Fibroblast of the aortic adventitia (primary cell): ENCODE measurements at regions not wholly inside any gene's neighbourhood (a gene's known extent, or its start where the extent isn't known, plus 50 kb on each side); places are given as distances from the start of the nearest gene placed in this dataset.
A peak's percentile ranks its signal among the peaks of the same experiment; 100 is the strongest.

Experiments
- DNase-seq: peaks from one replicate; pipeline ENCODE4 v3.0.0-alpha.2; 2010; ENCODE audit warnings: low read depth
- H3K4me3 ChIP-seq: 2 replicates; pipeline ENCODE4 v1.5.1; 2011; ENCODE audit warnings: low read depth, mild to moderate bottlenecking, control low read depth, low read length, moderate library complexity
- TF ChIP-seq, protein P1 (sequence below): IDR thresholded peaks from 2 replicates; pipeline ENCODE4 v1.5.1; 2011; ENCODE audit warnings: mild to moderate bottlenecking, low read length, control low read depth, inconsistent platforms; ENCODE audit not compliant: insufficient read depth

DNA sequence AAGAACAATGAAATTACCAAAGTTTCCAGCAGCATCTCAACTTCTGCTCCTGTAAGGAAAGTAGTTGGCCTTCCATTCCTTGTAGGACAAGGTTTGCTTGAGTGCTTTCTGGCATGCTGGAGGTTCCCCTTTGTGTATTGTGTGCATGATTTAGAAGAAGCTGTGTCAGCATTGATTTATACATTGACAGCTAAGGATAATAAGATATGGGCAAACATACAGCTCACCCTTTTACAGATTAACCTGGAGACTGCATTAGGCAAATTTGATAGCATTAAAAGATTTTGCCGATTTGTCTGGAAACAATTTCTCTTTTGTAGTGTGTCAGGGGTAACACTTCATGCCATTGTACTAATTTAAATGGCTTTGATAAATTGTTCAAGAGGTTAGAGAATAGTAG is 221.8 kb upstream of the PACRGL start:
- H3K4me3 ChIP-seq: no peak overlapping the region
- TF ChIP-seq, protein P1, sequence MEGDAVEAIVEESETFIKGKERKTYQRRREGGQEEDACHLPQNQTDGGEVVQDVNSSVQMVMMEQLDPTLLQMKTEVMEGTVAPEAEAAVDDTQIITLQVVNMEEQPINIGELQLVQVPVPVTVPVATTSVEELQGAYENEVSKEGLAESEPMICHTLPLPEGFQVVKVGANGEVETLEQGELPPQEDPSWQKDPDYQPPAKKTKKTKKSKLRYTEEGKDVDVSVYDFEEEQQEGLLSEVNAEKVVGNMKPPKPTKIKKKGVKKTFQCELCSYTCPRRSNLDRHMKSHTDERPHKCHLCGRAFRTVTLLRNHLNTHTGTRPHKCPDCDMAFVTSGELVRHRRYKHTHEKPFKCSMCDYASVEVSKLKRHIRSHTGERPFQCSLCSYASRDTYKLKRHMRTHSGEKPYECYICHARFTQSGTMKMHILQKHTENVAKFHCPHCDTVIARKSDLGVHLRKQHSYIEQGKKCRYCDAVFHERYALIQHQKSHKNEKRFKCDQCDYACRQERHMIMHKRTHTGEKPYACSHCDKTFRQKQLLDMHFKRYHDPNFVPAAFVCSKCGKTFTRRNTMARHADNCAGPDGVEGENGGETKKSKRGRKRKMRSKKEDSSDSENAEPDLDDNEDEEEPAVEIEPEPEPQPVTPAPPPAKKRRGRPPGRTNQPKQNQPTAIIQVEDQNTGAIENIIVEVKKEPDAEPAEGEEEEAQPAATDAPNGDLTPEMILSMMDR: no peak
- DNase-seq: no peak

DNA sequence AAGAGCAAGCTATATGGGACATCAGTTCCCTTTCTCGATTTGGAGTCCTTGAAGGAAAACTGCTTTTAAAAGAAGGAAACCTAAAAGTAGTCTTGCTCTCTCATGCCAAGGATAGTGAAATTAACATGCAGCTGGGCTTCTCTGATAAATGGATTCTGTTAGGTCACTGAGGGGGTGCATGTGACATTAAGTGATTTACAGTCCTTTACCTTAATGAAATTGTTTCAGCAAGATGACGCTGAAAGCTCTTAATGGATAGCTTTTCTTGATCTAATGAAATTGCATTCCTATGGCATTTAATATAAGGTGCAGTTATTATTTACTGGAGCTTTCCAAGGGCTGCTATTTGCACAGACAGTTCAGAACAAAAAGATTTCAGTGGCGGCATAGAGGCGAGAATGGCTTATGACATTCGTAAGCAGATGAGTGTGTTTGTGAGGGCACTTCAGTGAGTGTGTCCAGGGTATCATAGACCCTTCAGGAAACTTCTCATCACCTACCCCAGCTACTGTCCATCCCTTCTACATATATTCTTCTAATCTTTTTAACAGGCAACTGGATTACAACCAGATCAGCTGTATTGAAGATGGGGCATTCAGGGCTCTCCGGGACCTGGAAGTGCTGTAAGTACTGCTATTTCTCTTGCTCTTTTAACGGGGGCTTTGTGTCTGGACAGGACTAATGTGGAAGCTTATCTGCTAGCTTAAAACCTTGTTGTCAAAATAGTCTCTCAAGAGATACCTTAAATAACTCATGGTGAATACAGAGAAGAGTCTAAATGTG is 219.9 kb upstream of the PACRGL start:
- DNase-seq: no peak
- no peak overlapping the region for H3K4me3 ChIP-seq
- TF ChIP-seq, protein P1: no peak

DNA sequence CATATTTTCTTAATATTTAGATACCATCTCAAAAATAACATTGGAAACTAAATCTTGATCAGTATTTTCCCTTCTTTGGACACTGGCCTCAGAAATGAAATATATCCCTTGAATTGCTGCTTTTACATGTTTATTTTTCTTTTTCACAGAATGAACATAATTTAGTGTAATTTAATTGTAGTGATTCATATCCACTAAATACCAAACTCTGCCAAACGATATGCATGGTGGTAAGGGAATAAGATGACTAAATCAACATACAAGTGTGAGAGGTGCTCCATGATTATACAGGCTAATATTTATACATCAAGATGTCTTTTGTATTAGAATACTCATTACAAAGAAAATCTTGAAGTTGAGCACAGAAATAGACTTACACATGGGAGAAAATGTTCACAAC is 216.8 kb upstream of the PACRGL start:
- no peak overlapping the region for H3K4me3 ChIP-seq
- no peak for DNase-seq
- TF ChIP-seq, protein P1: no peak

DNA sequence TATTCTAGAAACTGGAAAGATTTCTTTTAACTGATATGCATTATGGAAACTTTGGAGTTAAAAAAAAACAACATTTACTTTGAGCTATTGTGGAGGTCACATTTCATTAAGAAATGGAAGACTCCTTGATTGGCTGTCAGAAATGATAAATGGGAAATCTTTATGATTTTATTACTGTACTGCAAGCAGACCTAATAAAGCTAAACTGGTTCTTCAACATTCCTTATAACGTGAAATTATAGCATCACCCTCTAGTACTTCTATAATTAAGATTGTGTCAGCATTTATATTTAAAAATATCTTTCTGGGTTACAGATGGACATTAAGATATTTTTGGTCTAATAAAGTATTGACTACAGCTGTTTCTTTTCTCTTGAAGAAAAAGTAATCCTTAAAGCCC is 213.8 kb upstream of the PACRGL start:
- DNase-seq: no peak
- TF ChIP-seq, protein P1: no peak
- H3K4me3 ChIP-seq: no peak overlapping the region

DNA sequence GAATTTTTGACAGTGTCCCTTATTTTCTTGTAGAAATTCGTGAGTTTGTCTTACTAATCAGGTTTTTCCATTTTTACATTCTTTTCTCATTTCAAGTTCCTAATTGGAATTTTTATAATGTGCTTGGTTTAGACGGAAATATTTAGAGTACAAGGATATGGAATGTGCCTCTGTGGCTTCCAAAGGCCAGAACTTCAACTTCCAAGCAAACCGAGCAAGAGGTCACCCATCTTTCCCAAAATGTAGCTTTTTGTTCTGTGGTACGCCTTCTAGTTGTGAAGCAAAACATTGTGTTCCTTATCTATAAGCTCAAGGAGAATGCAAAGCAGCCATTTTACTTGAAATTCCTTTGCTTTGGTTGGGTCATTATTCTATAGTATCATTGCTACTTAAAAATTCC is 212.8 kb upstream of the PACRGL start:
- DNase-seq: no peak
- H3K4me3 ChIP-seq: no peak overlapping the region
- TF ChIP-seq, protein P1: no peak

DNA sequence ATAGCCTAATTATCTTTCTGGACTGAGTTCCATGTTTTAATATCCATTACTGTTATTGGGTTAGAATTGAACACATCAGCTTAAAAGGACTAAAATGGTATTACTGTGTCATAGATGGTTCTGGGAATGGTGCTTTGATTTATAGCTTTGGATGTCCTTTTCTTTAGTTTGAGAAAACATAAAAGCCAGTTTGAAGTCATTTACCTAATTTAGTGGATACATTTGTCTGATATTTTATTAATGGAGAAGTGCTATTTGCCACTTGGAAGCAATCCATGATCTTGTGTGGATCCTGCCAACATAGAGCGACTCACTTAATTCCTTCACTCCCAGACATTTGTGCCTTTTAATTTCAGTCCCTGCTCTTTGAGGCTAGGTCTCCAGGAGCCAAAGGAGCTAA is 212.4 kb upstream of the PACRGL start:
- DNase-seq: peak; percentile 50
- no peak overlapping the region for H3K4me3 ChIP-seq
- TF ChIP-seq, protein P1: no peak

DNA sequence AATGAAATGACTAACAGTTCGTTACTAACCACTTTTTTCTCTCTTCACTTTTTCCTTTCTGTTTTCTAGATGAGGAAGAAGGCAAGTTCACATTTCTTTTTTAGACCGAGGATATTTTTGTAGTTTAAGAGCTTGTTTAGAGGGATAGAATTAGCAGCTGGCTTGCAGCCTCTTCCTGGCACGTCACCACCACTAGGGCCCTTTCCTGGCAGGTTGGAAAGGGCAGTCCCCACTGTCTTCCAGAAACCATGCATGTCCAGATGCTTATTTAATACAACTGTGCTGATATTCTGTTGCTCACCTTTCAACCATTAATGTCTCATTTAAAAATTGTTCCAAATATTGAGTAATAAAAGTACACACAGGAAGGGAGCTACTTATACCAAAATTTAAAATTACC is 209.5 kb upstream of the PACRGL start:
- TF ChIP-seq, protein P1: peak; percentile 23
- H3K4me3 ChIP-seq: no peak overlapping the region
- no peak for DNase-seq
